Panc1 (cell line): ENCODE measurements at regions not wholly inside any gene's neighbourhood (a gene's known extent, or its start where the extent isn't known, plus 50 kb on each side); places are given as distances from the start of the nearest gene placed in this dataset.

Source experiments
- ATAC-seq: fragments of 200-7000 bp; cut with Tn5 transposase; 2 replicates; pipeline ENCODE4 v1.9.1; 2020; ENCODE audit warnings: mild to moderate bottlenecking, moderate library complexity
- BruUV-seq: library from RNA; stranded (reverse); fragments of 400-500 nt; replicated peaks from 2 replicates; lab custom pipeline; 2021; lab: Mats Ljungman, UMichigan
- CTCF ChIA-PET: fragments of 300-600 bp; sonication (Branson Sonifier 250); formaldehyde crosslinking; loops from one replicate; lab custom pipeline; 2022; ENCODE audit warnings: antibody characterized with exemption; lab: Charles Lee
- POLR2A ChIA-PET: fragments of 300-600 bp; sonication (Branson Sonifier 250); formaldehyde crosslinking; loops from one replicate; lab custom pipeline; 2022; ENCODE audit warnings: antibody characterized with exemption; lab: Charles Lee
- DNase-seq: peaks from one replicate; pipeline ENCODE4 v3.0.0-alpha.2; 2010; ENCODE audit warnings: low read depth, low spot score
- H3K27ac ChIP-seq: 2 replicates; pipeline ENCODE4 v1.5.1; 2011; ENCODE audit warnings: mild to moderate bottlenecking, low read length, inconsistent platforms
- H3K27me3 ChIP-seq: fragments of 200-500 bp; sonication (Bioruptor generic); 2 replicates; pipeline ENCODE4 v1.6.0; 2014; ENCODE audit warnings: low read length, inconsistent platforms; ENCODE audit not compliant: control insufficient read depth, insufficient read depth
- H3K36me3 ChIP-seq: fragments of 200-500 bp; sonication (Bioruptor generic); 2 replicates; pipeline ENCODE4 v1.5.1; 2014; ENCODE audit warnings: inconsistent platforms, mild to moderate bottlenecking, low read length, moderate library complexity; ENCODE audit not compliant: control insufficient read depth, insufficient read depth
- H3K4me1 ChIP-seq: 2 replicates; pipeline ENCODE4 v1.5.1; 2011; ENCODE audit warnings: inconsistent platforms, mild to moderate bottlenecking, low read length, moderate library complexity; ENCODE audit not compliant: control insufficient read depth, insufficient read depth
- H3K4me3 ChIP-seq, 2 experiments: 2 replicates each; pipeline ENCODE4 v1.5.1; 2011 to 2012; ENCODE audit warnings: low read depth in 2 of 2, low read length in 2 of 2, mild to moderate bottlenecking in 2 of 2, inconsistent platforms in 1 of 2, moderate library complexity in 1 of 2
- H3K9me3 ChIP-seq: fragments of 200-500 bp; sonication (Bioruptor generic); 2 replicates; pipeline ENCODE4 v1.5.1; 2014; ENCODE audit warnings: low read depth, mild to moderate bottlenecking, inconsistent platforms, low read length, moderate library complexity; ENCODE audit not compliant: control insufficient read depth, insufficient read depth
- CTCF ChIP-seq: fragments of 450-650 bp; IDR thresholded peaks from 2 replicates; pipeline ENCODE4 v1.5.1; 2017; ENCODE audit warnings: mild to moderate bottlenecking
- POLR2AphosphoS5 ChIP-seq: IDR thresholded peaks from 2 replicates; pipeline ENCODE4 v1.6.1; 2012; ENCODE audit warnings: mild to moderate bottlenecking, low read depth, low read length, moderate library complexity
- REST ChIP-seq, 2 experiments: IDR thresholded peaks; 2 replicates each; pipeline ENCODE4 v1.6.1; 2011 to 2012; ENCODE audit warnings: low read depth in 2 of 2, control low read depth in 1 of 2, low read length in 1 of 2, mild to moderate bottlenecking in 1 of 2, moderate library complexity in 1 of 2; ENCODE audit not compliant: insufficient read depth in 1 of 2
- SIN3A ChIP-seq: IDR thresholded peaks from 2 replicates; pipeline ENCODE4 v1.6.1; 2012; ENCODE audit warnings: low read depth, mild to moderate bottlenecking, low read length, moderate library complexity, borderline replicate concordance; ENCODE audit not compliant: insufficient read depth
- TCF7L2 ChIP-seq: IDR thresholded peaks from 2 replicates; pipeline ENCODE4 v1.6.1; 2011; ENCODE audit warnings: mild to moderate bottlenecking, low read depth, low read length, inconsistent platforms
- in situ Hi-C: cut with HindIII; loops from 2 replicates; pipeline ENCODE4 v1.10.0; 2016; ENCODE audit warnings: low sequenced_read_pairs, low pct_unique_long_range_greater_than_20kb
- intact Hi-C: fragments of 100-400 bp; cut with micrococcal nuclease; formaldehyde crosslinking; loops from one replicate; pipeline ENCODE4 v1.10.0; 2022; ENCODE audit not compliant: unreplicated experiment

- BruUV-seq = no TSS peak
- no peaks in the 10 kb centered on the region for H3K36me3 ChIP-seq
- DNase-seq (no peak), ATAC-seq (no peak)
- no peaks in the 10 kb centered on the region for H3K9me3 ChIP-seq
- CTCF ChIA-PET = no interaction called here
- no peaks in the 10 kb centered on the region for H3K4me1 ChIP-seq
- H3K27me3 ChIP-seq = peaks cover 31% of the 10 kb centered on the region
- TF ChIP-seq REST (IDR thresholded peaks at IDR 0.05; ENCODE audit: insufficient read depth in 1 of 2, low read depth in 2 of 2, low read length in 1 of 2) (no peak), SIN3A (no peak), TCF7L2 (no peak), POLR2AphosphoS5 (no peak), CTCF (no peak)
- in situ Hi-C loops (no loop called here), intact Hi-C loops (loop anchor here (5.0 kb wide), 4 partner anchors 74 to 946 kb away; no protein-coding TSS in a partner anchor)
- POLR2A ChIA-PET = no interaction called here
- H3K4me3 ChIP-seq = no peak overlapping the region
- no peak overlapping the region for H3K27ac ChIP-seq
Measured at GRCh38 chr3:137106612-137107240, 148.9 kb downstream of the IL20RB start.

DNA sequence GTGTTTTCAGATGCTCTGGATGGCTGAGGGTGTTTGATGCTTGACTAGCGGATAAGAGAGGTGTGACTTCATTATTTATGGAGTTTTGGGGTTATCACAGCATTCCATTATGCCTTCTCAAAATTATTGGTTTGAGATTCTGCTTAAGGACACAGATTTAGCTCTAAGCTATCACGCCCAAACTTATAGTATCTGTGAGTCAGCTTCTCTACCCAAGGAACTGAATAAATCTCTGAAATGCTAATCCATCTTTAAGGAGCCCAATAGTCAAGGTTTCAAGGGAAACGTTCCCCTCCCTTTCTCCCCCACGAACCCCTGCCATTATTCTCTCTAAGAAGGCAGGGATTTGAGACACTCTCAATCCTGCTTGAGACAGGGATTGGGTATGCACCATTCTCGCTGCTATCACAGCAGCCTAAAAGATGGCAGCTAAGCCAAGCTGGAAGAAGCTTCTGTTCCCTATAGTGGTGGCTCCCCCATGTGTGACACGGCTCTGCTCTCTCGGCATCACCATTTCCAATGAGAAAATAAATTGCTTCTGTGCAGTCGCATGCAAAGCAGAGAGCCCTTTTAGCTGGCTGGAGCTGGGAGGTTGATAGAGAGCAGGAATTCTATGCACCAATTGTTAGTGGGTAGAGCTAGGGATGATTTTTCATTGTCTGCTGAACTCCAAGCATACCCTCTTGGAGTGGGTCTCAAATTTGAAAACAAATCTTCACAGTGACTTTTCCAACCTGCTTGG lies 151.1 kb downstream of the IL20RB start:
- CTCF ChIA-PET = no interaction called here
- intact Hi-C loops = loop anchor here (5.0 kb wide), 4 partner anchors 77 to 943 kb away; no protein-coding TSS in a partner anchor
- no TSS peak for BruUV-seq

More for the DNA sequence above, 151.1 kb downstream of the IL20RB start:
- Histone ChIP-seq H3K36me3 (no peaks in the 10 kb centered on the region), H3K9me3 (no peaks in the 10 kb centered on the region), H3K4me1 (no peaks in the 10 kb centered on the region), H3K27ac (no peak overlapping the region), H3K4me3 (no peak overlapping the region), H3K27me3 (peaks cover 31% of the 10 kb centered on the region)
- ATAC-seq (no peak), DNase-seq (no peak)
- TF ChIP-seq CTCF (no peak), REST (IDR thresholded peaks at IDR 0.05; ENCODE audit: insufficient read depth in 1 of 2, low read depth in 2 of 2, low read length in 1 of 2) (no peak)
- in situ Hi-C loops = no loop called here
- POLR2A ChIA-PET = interaction anchor here (0.6 kb wide), 1 partner anchor 639 kb away, joined by 3 read pairs; no protein-coding TSS in a partner anchor
